Stimulated activated naive CD8-positive, alpha-beta T cell treated with anti-CD3 and anti-CD28 coated beads, Interleukin-15, Interleukin-2, amounts not matched to agents 100 U/mL and 50 U/mL, for 24 hours (primary cell): ENCODE measurements at regions not wholly inside any gene's neighbourhood (a gene's known extent, or its start where the extent isn't known, plus 50 kb on each side); places are given as distances from the start of the nearest gene placed in this dataset.
"Not testable (repeated sequence)": the region's sequence is repeated elsewhere in the genome, so short reads cannot be mapped to it uniquely, and the experiment has no call there.

Experiments
- ATAC-seq: fragments of 150-1000 bp; cut with Tn5 transposase; one replicate; pipeline ENCODE4 v1.10.0; 2021
- DNase-seq: peaks from one replicate; pipeline ENCODE4 v3.0.0; 2021

DNA sequence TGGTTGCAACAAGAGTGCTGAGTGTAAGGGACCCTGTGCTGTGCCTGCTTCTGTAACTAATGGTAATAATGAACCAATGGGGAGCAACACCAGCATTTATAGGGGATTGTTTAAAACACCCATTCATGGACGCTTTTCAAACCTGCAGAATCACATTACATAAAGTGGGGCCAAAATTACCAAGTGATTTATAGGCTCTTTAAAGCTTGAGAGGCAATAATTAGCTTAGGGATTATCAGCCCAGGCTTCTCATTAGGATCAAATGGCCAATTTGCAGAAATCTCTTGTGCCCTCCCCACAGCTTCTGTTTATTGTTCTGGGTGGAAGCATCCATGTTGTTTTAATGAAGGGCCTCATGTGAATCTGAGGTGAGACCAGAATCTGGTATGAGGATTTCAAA lies 125.5 kb downstream of the ZNF486 start:
- DNase-seq, ATAC-seq: not testable (repeated sequence)

DNA sequence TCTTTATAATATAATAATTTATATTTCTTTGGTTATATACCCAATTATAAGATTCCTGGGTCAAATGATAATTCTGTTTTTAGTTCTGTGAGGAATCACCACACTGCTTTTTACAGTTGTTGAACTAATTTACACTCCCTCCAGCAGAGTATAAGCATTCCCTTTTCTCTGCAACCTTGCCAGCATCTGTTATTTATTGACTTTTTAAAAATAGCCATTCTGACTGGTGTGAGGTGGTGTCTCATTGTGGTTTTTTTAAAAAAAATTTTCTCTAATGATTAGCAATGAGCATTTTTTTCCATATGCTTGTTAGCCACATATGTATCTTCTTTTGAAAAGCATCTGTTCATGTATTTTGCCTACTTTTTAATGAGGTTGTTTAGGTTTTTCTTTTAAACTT lies 122.2 kb downstream of the ZNF486 start:
- no peak for ATAC-seq
- DNase-seq: no peak

DNA sequence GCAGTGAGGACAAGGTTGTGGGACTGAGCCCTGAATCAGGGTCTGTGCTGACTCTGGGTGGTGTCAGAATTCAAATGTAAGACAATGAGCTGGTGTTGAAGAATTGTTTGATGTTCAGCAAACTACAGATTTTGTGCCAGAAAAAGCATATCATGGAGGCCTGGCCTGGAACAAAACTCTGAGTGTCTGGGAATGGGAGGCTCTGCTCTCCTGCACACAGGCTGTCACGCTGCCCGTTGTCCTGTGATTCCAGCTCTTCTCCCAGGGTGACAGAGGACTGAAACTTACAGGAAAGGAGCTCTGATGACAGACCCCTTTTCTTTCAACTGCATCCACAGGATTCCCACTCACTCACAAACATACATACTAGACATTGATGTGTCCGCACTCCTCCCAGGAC lies 120.1 kb downstream of the ZNF486 start:
- DNase-seq (no peak), ATAC-seq (no peak)

DNA sequence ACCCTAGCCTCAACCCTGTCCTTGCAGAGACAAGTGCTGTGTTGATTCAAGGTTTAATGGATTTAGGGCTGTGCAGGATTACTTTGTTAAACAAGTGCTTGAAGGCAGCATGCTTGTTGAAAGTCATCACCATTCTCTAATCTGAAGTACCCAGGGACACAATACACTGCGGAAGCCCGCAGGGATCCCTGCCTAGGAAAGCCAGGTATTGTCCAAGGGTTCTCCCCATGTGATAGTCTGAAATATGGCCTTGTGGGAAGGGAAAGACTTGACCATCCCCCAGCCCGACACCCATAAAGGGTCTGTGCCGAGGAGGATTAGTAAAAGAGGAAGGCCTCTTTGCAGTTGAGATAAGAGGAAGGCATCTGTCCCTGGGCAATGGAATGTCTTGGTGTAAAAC lies 118.9 kb downstream of the ZNF486 start:
- ATAC-seq, DNase-seq: not testable (repeated sequence)

DNA sequence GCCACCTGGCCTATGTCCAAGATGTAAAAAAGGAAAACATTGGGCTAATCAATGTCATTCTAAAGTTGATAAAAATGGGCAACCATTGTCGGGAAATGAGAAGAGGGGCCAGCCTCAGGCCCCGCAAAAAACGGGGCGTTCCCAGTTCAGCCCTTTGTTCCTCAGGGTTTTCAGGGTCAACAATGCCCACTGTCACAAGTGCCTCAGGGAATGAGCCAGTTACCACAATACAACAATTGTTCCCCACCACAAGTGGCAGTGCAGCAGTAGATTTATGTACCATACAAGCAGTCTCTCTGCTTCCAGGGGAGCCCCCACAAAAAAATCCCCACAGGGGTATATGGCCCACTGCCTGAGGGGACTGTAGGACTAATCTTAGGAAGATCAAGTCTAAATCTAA lies 112.5 kb downstream of the ZNF486 start:
- no peak for ATAC-seq
- no peak for DNase-seq

DNA sequence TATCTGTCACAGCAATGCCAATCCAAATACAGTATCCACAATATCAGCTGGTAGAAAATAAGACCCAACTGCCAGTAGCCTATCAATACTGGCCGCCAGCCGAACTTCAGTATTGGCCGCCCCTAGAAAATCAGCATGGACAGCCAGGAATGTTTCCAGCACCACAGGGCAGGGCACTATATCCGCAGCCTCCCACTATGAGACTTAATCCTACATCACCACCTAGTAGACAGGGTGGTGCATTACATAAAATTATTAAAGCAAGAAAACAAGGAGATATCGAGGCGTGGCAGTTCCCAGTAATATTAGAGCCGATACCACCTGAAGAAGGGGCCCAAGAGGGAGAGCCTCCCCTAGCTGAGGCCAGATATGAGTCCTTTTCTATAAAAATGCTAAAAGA lies 111.3 kb downstream of the ZNF486 start:
- ATAC-seq: no peak
- no peak for DNase-seq

DNA sequence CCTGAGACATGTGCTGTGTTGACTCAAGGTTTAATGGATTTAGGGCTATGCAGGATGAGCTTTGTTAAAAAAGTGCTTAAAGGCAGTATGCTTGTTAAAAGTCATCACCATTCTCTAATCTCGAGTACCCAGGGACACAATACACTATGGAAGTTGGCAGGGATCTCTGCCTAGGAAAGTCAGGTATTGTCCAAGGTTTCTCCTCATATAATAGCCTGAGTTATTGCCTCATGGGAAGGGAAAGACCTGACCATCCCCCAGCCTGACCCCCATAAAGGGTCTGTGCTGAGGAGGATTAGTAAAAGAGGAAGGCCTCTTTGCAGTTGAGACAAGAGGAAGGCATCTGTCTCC lies 109.7 kb downstream of the ZNF486 start:
- ATAC-seq: not testable (repeated sequence)

DNA sequence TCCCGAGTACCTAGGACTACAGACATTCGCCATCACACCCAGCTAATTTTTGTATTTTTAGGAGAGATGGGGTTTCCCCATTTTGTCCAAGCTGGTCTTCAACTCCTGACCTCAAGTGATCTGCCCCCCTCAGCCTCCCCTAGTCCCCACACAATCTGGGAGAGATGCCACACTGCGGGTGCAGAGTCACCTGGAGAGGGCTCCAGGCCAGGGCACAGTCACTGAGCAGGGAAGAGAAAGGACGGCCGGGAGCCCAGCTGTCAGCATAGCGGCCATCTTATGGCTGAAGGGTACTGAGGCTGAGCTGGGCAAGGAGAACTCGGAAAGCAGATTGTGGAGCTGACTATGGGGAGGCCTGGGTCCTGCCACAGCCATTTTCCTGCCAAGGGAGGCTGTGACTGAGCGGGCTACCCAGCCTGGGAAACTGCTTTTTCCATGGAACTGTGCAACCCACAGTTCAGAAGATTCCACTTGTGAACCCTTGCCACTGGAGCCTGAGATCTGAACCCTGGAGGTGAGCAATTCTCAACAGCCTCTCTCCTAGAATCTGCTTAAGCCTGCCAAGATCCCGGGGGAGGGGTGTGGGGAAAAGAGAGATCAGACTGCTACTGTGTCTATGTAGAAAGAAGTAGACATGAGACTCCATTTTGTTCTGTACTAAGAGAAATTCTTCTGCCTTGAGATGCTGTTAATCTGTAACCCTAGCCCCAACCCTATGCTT lies 109.2 kb downstream of the ZNF486 start:
- ATAC-seq (no peak), DNase-seq (no peak)

More for the DNA sequence above, 109.7 kb downstream of the ZNF486 start:
- DNase-seq: not testable (repeated sequence)

DNA sequence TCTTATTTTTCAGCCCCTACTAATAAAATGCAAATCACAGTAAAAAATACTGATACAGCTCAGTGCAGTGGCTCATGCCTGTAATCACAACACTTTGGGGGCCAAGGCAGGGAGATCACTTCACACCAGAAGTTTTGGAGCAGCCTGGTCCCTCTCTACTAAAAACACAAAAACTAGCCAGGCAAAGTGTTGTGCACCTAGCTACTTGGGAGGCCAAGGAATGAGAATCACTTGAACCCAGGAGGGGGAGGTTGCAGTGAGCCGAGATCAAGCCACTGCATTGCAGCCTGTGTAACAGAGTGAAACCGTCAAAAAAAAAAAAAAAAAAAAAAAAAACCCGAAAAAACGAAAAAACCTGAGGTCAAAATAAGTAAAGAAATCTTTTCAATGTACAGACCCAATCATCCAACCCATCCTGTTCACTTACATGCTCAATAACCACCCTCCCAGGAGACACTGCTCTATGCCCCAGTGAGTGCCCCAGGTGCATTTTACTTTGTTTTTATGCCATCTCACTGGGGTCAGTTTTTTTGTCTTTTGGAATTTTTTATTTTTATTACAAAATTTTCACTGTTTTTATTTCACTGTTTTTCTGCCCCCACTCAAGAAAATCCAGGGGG lies 107.0 kb downstream of the ZNF486 start:
- no peak for DNase-seq
- ATAC-seq: no peak

DNA sequence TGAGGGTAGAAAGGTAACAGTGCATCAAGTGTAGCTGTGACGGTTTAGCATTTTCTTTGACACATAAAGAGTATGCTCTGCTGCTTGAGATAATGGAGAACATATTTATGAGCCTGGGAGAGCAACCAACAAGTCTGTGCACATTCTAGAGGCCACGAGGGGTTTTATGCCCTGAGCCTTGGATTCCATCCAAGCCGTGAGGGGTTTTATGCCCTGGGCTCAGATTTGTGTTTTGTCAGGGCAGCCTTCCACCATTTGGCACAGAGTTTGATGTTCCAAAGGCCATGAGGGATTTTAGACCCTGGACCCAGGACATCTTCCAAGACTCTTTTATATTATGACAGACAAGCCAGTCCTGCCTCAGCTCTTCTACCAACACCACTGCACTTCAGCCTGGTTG lies 106.4 kb downstream of the ZNF486 start:
- ATAC-seq: no peak
- no peak for DNase-seq

DNA sequence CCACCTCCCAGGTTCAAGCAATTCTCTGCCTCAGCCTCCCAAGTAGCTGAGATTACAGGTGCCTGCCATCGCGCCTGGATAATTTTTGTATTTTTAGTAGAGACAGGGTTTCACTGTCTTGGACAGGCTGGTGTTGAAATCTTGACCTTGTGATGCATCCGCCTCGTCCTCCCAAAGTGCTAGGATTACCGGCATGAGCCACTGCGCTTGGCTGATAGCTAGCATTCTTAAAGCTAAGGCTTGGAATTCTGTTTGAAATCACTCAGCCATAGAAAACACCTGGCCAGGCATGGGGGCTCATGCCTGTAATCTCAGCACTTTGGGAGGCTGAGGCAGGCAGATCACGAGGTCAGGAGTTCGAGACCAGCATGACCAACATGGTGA lies 105.6 kb downstream of the ZNF486 start:
- not testable (repeated sequence) for DNase-seq, ATAC-seq

DNA sequence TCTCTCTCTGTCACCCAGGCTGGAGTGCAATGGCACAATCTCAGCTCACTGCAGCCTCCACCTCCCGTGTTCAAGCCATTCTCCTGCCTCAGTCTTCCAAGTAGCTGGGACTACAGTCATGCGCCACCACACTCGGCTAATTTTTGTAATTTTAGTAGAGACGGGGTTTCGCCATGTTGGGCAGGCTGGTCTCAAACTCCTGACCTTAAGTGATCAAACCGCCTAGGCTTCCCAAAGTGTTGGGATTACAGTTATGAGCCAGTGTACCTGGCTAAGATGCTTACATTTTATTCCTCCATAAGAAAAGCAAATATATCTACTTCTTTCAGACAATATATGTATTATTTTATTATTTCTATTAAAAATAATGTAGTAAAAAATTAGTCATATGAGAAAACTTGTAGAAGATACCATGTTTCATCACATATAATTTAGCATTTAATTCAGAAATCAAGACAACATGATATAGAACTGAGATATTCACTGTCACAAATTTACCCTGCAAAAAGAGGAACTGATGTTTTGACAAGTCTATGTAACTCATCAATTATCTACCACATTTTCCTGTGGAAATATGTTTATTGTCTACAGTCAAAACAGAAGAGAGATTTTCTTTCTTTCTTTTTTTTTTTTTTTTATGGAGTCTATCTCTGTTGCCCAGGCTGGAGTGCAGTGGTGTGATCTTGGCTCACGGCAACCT lies 105.1 kb downstream of the ZNF486 start:
- DNase-seq, ATAC-seq: not testable (repeated sequence)

DNA sequence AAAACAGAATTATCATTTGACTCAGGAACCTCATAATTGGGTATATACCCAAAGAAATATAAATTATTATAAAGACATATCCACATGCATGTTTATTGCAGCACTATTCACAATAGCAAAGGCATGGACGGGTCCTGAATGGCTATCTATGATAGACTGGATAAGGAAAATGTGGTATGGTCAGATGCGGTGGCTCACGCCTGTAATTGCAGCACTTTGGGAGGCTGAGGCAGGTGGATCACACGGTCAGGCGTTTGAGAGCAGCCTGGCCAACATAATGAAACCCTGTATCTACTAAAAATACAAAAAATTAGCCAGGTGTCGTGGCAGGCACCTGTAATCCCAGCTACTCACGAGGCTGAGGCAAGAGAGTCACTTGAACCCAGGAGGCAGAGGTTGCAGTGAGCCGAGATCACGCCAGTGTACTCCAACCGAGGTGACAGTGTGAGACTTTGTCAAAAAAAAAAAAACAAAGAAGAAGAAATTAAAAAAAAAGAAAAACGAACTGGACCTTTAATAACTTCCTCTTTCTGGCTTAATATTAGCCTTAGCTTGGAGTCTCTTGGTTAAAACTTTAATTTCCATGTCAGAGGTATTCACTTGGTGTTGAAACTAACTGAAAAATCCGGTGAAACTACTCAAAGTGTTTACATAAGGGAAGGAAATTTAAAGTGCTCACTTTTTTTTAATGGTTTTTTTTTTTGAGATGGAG lies 104.4 kb downstream of the ZNF486 start:
- ATAC-seq (no peak), DNase-seq (no peak)

DNA sequence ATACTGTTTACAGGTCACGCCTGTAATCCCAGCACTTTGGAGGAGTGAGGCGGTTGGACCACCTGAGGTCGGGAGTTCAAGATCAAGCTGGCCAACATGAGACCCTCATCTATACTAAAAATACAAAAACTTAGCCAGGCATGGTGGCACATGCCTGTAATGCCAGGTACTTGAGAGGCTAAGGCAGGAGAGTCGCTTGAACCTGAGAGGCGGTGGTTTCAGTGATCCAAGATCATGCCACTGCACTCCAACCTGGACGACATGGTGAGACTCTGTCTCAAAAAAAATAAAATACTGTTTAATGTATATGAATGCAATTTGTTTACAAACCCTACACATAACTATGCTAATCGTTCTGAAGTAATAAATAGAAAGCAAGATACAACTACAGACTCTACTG lies 102.4 kb downstream of the ZNF486 start:
- ATAC-seq (no peak), DNase-seq (no peak)

DNA sequence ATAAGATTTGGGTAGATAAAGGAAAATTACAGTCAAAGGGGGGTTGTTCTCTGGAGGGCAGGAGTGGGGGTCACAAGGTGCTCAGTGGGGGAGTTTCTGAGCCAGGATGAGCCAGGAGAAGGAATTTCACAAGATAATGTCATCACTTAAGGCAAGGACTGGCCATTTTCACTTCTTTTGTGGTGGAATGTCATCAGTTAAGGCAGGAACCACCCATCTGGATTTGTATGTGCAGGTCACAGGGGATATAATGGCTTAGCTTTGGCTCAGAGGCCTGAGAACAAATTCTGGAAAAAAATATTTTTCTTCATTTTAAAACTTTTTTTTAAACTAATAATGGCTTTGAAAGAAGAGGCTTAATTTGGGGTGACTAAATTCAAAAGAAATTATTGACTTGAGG lies 94.5 kb downstream of the ZNF486 start:
- not testable (repeated sequence) for DNase-seq, ATAC-seq

DNA sequence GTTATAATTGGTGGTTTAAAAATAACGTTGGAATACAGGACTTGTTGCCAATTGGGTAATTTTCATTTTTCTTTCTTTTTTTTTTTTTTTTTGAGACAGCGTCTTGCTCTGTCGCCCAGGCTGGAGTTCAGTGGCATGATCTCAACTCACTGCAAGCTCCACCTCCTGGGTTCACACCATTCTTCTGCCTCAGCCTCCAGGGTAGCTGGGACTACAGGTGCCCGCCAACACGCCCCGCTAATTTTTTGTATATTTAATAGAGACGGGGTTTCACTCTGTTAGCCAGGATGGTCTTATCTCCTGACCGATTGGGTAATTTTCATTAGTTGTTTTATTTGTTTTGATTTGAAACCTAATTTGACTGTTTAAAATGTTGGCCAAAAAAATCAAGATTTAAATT lies 93.7 kb downstream of the ZNF486 start:
- not testable (repeated sequence) for DNase-seq, ATAC-seq

DNA sequence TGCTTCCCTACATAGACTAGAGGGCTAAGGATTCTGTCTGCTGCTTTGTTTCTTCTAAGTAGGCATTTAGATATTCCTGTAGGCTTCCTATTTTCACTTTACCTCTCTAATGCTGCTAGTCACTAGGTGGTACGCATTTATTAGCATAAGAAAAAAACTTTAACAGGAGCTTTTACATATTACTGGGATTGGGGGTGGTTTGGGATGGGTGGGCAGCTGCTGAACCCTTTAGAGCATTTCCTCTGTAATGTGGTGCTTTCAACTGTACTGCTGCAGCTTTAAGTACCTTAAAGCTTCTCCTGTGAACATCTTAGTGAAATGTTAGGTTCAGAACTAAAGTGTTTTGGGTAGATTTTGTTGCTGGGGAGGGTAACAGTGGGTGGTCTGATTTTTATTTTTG lies 92.6 kb downstream of the ZNF486 start:
- no peak for DNase-seq
- ATAC-seq: no peak

DNA sequence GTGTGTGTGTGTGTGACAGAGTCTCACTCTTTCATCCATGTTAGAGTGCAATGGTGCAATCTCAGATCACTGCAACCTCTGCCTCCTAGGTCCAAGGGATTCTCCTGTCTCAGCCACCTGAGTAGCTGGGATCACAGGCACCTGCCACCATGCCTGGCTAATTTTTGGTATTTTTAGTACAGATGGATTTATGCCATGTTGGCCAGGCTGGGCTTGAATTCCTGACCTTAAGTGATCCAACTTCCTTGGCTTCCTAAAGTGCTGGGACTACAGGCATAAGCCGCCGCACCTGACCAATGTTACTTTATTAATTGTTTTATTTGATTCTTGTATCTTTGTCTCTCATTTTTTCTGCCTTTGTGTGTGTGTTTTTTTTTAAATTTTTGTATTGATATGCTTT lies 89.6 kb downstream of the ZNF486 start:
- no peak for ATAC-seq
- DNase-seq: no peak

DNA sequence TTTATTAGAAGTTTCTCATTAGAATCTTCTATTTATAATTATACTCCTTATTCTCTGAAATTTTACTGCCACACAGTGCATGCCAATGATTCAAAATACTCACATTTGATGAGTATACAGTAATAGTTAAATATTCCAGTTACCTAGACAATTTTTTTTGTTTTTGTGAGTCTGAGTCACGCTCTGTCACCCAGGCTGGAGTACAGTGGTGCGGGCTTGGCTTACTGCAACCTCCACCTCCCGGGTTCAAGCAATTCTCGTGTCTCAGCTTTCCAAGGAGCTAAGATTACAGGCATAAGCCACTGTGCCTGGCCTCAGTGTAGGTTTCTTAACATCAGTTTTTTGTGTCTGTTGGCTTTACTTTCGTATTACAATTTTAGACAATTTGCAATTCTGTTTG lies 87.1 kb downstream of the ZNF486 start:
- DNase-seq (no peak), ATAC-seq (no peak)

DNA sequence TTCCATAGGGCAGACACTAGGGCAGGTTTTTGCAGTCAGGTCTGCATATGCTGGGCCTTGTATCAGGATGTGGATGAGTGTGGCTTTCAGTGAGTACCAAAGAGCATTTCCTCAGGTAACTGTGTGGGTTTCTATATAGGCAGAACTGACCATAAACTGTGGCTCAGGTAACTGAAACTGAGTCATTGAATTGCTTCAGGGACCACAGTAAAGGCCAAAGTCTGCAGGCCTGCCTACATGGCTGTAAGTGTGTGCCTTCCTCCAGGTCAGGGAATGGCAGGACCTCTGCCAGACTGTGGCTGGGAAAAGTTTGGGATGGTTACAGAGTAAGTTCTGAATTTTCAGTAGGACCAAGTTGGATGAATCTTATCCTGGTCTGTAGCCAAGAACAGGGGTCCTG lies 85.6 kb downstream of the ZNF486 start:
- DNase-seq (no peak), ATAC-seq (no peak)

DNA sequence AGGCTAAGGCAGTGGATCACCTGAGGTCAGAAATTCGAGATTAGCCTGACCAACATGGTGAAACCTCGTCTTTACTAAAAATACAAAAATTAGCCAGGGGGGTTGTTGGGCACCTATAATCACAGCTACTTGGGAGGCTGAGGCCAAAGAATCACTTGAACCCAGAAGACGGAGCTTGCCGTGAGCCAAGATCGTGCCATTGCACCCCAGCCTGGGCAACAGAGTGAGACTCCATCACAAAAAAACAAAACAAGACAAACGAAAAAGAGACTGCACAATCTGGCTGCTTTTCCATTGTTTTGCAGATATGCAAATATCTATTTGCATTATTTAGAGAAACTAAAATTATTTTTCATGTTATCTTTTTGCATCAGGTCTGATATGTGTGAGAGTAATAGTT lies 83.6 kb downstream of the ZNF486 start:
- ATAC-seq: no peak

DNA sequence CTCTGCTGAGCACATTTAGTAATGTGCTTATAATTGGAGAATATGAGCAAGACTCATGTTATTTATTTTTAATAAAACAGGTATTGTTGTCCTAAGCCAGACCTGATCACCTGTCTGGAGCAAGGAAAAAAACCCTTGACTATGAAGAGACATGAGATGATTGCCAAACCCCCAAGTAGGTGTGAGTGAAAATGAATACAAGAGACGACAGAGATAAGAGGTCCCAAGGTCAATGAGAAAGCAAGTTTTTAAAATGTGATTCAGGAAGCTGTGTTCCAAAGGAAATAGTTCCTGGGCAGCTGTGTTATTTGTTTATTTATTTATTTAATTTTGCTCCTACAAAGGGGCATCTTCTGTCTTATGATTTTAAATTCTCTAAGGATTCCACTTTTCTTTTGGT lies 83.1 kb downstream of the ZNF486 start:
- no peak for ATAC-seq
- DNase-seq: no peak

More for the DNA sequence above, 83.6 kb downstream of the ZNF486 start:
- DNase-seq: no peak
